Lower leg skin (tissue), 3 donors: ENCODE measurements at regions not wholly inside any gene's neighbourhood (a gene's known extent, or its start where the extent isn't known, plus 50 kb on each side); places are given as distances from the start of the nearest gene placed in this dataset.

Source experiments
- POLR2A ChIP-seq, 2 donors: fragments of 450-650 bp; IDR thresholded peaks; one replicate each; pipeline ENCODE4 v1.6.1; 2016 to 2017; ENCODE audit warnings: antibody characterized with exemption in 2 of 2, mild to moderate bottlenecking in 1 of 2, moderate library complexity in 1 of 2
- TF ChIP-seq, protein P1 (sequence below), 3 donors: fragments of 450-650 bp; IDR thresholded peaks; one replicate each; pipeline ENCODE4 v1.5.1; 2016; ENCODE audit warnings: antibody characterized with exemption in 3 of 3, mild to moderate bottlenecking in 3 of 3, moderate library complexity in 2 of 3

DNA sequence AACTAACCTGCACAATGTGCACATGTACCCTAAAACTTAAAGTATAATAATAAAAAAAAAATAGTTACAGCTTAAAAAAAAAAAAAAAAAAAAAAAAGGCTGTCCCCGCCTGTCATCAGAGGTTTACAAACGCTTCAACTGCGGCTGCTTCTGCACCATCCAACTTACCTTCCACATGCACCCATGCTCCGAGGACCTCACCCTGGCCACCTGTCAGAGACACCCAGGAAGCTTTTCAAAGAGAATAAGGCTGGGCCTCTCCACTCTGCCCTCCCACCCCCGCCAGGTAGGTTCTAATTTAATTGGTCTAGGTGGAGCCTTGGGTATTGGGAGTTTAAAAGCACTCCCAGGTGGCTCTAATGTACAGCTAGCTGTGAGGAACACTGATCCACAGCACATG is 64.9 kb downstream of the COPRS start:
- TF ChIP-seq, protein P1, sequence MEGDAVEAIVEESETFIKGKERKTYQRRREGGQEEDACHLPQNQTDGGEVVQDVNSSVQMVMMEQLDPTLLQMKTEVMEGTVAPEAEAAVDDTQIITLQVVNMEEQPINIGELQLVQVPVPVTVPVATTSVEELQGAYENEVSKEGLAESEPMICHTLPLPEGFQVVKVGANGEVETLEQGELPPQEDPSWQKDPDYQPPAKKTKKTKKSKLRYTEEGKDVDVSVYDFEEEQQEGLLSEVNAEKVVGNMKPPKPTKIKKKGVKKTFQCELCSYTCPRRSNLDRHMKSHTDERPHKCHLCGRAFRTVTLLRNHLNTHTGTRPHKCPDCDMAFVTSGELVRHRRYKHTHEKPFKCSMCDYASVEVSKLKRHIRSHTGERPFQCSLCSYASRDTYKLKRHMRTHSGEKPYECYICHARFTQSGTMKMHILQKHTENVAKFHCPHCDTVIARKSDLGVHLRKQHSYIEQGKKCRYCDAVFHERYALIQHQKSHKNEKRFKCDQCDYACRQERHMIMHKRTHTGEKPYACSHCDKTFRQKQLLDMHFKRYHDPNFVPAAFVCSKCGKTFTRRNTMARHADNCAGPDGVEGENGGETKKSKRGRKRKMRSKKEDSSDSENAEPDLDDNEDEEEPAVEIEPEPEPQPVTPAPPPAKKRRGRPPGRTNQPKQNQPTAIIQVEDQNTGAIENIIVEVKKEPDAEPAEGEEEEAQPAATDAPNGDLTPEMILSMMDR (IDR thresholded peaks at IDR 0.05) = no peak
- TF ChIP-seq POLR2A (IDR thresholded peaks at IDR 0.05) = no peak
